ENCODE measurements at regions not wholly inside any gene's neighbourhood (a gene's known extent, or its start where the extent isn't known, plus 50 kb on each side); places are given as distances from the start of the nearest gene placed in this dataset.
"Not testable (repeated sequence)": the region's sequence is repeated elsewhere in the genome, so short reads cannot be mapped to it uniquely, and the experiment has no call there.

DNA sequence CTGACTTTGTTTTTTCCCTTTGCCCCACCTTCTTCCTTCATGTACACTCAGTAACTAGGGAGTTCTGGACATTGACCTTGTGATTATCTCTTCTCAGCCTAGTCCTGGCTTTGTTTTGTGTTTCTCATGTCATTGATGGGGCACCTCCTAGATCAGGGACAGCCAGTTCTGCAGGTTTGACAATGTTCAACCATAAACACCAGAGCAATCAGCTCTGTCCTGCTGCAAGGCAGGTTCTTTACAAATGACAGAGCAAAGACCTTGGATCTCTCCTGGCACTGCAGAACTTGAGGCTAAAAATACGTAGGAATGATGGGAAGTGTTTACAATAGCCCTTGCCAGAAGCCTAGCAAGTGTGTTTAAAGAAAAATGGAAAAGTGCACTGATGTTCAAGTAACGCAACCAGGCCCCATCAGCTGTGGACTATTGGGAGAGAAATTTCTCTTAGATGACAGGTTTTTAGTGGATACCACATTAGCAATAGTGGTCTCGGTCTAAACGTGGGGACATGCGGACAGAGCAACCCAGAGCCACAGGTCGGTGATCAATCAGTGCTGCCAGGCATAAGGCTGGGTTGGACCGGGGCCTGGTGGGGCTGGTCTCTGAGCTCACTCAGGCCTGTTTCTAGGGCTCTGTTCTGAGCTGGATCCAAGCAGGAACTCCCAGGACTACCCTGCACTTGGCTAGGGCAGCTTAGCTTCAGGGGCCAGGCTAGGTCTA is 76.8 kb downstream of the SOWAHC start:
- DNase-seq (ENCODE audit: extremely low read depth, low read depth) = no peak

DNA sequence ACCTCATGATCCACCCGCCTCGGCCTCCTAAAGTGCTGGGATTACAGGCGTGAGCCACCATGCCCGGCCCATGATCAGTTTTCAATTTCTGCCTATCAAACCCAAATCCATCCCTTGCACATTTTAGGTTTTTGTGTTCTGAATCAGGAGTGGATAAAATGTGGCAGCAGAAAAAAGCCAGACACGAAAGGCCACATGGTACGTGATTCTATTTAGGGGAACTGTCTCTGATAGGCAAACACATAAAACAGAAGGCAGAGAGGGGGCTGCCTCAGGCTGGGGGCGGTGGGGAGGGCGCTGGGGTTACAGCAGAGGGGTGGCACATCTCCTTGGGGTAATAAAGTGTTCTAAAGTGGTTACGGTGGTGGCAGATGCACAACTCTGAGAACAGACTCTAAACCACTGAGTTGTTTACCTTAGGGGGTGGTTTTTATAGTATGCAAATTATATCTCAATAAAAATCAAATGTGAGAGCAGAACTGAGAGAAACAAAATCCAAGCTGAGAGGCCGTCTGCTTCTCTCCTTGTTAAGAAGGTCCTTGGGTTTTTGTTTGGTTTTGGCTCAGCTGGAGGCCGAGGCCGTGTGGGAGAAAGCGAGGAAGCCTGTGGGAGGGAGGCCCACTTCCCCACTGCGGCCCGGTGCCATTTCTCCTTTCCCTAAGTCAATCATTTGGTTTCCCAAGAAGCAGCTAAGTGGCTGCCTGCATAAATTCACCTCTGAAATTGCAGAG is 78.0 kb downstream of the SOWAHC start:
- DNase-seq (ENCODE audit: extremely low read depth, low read depth) = no peak

- not testable (repeated sequence) for DNase-seq (ENCODE audit: extremely low read depth, low read depth)
Measured at GRCh38 chr2:109692831-109693230, 78.7 kb downstream of the SOWAHC start.

GRCh38 chr2:109693292-109693691 is 79.1 kb downstream of the SOWAHC start:
- DNase-seq (ENCODE audit: extremely low read depth, low read depth) = not testable (repeated sequence)

- no peak for DNase-seq (ENCODE audit: extremely low read depth, low read depth)
Measured at GRCh38 chr2:109694190-109694589, 80.0 kb downstream of the SOWAHC start.

DNA sequence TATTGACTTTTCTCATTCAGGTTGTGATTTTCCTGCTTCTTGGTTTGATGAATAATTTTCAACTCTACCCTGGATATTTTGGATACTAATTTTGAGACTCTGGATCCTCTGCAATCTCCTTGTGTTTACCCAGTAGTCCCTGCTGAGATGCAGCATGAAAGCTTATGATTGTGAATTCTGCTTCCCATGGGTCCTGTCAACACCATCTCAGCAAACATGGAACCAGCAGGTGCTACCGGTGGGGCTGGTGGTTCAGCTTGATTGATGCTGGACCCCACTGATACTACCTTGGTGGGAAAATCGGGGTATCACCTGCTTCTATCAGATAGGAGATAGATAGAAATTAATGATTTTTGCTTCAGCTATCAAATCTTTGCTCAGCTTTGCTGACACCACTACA is 81.1 kb downstream of the SOWAHC start:
- no peak for DNase-seq (ENCODE audit: extremely low read depth, low read depth)

DNA sequence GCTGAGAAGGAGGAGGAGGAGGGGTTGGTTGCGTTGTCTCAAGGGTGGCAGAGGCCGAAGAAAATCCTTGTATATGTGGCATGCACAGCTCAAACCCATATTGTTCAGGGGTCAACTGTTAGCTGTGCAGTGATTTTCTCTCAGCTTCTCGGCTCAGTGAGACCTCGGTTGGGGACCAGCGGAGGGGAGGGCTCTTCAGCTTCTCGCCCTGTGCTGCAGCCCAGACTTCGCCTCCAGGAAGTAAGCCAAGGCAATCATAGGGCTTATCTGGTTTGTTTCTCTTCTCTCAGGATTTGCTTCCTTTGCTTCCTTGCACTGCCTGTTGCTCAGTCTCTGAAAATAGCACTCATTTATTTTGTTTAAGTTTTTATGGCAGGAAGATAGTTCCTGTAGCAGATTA is 85.5 kb downstream of the SOWAHC start:
- no peak for DNase-seq (ENCODE audit: extremely low read depth, low read depth)

DNA sequence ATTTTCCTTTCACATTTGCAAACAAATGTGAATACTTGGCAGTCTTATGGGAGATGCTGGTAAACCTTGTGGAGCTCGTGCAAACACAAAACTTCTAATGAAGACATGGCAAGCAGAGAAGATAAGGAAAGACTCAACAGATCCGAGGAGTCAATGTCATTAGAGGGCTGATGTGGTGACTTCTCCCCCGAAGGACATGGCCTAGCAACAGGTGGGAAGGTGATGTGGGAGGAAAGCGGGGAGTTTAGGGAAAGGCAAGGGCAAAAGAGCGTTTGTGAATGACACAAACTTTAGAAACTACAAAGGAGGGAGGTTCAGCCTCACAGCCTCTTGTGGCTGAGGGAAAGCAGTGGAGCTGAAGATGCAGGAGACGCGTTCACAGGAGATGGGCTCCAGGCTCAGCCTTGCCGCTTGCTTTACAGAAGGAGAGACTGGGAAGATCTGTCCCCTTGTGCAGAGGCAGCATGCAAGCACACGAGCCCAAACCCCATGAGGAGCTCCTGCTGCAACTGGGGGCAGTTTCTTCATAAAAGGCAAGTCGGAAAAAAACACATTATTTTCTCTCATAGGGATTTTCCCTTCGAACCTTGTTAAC is 86.6 kb downstream of the SOWAHC start:
- no peak for DNase-seq (ENCODE audit: extremely low read depth, low read depth)

- no peak for DNase-seq (ENCODE audit: extremely low read depth, low read depth)
Measured at GRCh38 chr2:109701362-109701761, 87.2 kb downstream of the SOWAHC start.

DNA sequence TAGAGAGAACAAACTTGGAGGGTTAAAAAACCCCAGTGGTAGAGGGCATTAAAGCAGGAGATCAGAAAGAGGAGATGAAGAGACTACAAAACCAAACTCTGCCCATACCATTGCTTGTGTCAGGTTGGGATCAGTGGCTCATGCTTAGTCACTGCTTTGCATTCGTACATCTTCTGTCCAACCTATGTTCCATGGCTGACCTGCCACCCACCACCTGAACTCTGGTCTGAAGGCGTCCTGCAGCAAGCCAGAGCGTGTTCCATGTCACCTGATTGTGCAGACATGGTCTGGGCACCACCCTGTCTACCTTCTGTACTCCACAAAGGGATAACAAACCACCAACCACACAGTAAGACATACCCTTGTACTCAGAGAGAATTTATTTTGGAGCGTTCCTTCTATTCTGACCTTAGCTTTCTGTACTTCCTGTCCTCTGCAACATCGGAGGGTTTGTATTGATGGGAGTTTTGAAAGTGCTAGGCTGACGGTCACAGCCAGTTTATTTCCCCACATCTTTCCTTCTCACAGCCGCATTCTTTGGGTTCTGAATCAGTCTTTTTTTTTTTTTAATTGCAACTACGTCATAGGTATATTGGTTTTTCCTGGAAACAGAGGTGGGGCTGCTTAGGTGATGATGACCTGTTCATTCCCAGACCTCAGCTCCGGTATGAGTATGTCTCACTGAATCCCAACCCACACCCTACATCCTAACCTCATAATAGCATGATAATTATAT is 88.3 kb downstream of the SOWAHC start:
- DNase-seq (ENCODE audit: extremely low read depth, low read depth) = no peak

DNA sequence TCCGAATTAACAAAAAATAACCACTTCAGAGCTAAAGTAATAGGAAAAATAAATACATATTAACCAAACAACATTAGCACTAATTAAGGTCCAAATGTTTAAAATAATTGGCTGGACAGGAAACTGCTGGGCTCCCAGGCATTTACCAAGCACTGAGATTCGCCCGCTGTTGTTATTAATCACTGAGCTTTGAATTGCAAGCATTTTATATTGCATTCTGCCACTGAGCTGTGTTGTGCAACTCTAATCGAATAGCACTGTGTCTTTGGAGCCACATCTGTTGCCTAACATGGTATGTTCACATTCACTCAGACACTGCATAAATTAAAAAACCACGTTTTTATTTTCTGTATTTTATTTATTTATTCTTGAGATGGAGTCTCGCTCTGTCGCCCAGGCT is 88.9 kb downstream of the SOWAHC start:
- no peak for DNase-seq (ENCODE audit: extremely low read depth, low read depth)

DNA sequence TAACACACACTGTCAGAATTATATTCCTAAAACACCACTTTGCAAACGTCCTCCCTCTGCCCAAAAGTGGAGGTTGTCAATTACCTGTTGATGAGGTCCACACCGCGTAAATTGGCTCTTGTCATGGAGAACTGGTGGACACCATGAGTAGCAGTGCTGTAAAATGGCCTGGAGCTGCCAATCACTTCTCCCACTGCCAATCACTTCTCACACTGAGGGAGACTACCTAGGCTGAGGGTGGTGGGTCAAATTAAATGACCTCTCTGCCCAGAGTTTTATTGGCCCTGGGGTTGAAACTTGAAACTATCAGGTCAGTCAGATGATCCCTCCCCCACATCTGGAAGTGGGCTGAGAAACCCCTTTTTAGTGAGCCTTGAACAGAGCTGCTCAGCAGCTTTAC is 89.6 kb downstream of the SOWAHC start:
- no peak for DNase-seq (ENCODE audit: extremely low read depth, low read depth)

DNA sequence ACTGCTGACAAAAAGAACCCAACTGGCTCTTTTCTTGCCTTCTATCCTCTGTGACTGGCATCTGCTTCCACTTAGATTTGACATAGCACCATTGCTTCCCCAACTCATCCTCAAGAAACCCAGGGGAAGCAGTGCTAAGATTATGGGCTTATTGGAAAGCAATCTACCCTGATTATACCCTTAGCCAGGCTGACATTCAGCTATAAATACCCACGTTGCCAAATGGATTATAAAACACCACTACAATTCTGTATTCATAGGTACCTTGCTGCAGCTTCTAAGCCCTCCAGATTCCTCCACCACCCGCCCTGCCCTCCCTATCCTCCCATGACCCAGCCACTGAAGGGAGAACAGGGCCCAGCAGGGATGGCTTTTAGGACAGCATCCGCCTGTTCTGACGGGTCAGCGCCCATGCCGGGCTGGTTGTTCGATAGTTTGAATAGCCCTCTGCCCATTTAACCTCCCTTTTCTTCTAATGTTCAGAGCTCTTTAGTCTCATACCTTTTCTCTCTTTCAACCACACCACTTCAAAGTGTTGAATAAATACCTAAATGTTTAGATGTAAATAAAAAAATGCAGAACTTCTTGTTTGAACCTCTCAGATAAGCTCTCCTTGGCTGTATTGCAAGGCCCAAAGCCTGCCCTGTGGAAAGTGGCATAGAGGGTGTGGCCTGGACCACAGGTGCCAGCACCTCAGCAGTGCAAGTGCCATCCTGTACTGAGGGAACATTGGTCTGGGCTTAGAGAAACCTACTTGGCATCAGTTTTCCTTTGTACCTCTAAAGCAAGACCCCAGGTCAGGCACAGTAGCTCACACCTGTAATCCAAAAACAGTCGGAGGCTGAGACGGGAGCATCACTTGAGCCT is 86.6 kb upstream of the RGPD5 start:
- no peak for DNase-seq (ENCODE audit: extremely low read depth, low read depth)

DNA sequence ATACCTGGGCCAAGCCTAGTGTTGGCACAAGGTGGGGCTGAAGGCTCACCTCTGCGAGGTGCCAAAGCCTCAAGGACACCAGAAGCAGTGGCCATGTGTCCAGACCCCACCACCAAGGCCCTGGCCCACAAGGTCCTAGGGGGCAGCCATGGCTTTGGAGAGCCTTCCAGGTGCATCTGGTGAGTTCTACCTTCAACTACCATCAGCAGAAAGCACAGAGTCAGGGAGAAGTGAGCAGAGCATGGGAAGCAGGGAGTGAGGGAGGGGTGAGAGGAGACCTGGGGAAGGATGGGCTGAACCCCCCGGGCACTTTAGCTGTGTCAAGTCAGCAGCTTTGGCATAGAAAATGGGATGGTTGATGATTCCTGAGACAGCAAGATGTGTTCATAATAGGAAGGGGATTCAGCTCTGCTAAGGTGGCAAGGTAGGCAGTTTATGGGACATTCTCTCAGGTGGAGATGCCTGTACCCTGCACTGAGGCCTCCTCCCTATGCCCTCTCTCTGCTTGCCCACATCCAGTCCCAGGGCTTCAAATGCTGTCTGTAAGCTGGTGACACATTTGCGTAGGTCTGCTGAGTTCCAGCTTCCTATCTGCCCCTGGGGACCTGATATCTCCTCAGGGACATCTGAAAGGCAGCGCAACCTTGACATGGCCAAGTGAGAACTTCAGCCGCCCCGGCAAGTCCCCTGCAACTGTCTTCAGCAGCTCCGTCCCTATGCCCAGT is 83.4 kb upstream of the RGPD5 start:
- no peak for DNase-seq (ENCODE audit: extremely low read depth, low read depth)

DNA sequence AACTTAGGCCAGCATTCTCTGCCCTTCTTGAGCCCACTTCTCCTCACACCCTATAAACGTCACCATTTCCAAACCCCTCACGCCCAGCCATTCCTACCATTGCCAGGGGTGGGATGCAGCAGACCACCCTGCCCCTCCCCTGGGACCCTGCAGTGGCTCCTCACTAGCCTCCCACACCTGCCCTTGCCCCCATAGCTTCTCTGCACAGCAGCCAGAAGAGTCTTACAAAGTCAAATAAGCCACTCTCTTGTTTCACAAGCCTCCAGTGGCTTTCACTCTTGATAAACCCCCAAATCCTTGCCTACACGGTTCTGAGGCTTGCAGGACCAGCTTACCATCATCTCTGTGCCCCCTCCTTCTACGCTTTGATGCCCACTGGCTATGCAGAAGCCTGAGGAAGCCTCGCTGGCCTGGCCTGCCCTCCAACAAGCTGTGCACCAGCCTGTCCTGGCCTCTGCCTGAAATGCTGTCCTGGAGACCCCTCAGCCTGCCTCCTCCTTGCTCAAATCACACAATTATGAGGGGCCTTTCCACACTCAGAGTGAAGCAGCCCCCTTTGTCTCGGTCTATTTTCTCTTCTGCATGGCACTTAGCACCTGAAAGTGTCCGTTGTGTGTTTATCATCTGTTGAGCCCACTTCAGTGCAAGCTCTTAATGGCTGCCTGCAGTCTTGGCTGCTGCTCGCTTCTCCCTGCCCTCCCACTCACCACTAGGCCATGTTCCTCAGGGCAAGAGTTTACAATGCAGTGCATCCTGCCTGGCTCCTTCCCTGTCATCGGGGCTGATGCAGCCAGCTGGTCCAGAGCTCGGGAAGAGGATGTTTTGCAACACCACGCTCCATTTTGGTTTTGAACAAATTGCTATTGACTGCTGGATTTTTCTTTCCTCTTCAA is 82.6 kb upstream of the RGPD5 start:
- DNase-seq (ENCODE audit: extremely low read depth, low read depth) = no peak

GRCh38 chr2:109712123-109712449 is 82.0 kb upstream of the RGPD5 start:
- DNase-seq (ENCODE audit: extremely low read depth, low read depth) = no peak

GRCh38 chr2:109712746-109713145 is 81.4 kb upstream of the RGPD5 start:
- no peak for DNase-seq (ENCODE audit: extremely low read depth, low read depth)

DNA sequence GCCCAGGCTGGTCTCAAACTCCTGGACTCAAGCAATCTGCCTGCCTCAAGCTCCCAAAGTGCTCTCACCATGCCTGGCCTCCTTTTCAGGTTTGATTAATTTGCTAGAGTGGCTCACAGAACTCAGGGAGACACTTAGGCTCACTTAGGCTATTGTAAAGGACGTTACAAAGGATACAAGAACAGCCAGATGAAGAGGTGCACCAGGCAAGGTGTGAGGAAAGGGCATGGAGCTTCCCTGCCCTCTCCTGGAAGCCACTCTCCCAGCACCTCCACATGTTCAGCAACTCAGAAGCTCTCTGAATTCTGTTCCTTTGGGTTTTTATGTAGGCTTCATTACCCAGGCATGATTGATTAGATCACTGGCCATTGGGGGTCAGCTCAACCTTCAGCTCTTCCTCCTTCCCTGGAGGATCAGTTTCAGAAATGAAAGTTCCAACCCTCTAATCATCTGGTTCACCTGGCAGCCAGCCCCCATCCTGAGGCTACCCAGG is 78.7 kb upstream of the RGPD5 start:
- DNase-seq (ENCODE audit: extremely low read depth, low read depth) = no peak

DNA sequence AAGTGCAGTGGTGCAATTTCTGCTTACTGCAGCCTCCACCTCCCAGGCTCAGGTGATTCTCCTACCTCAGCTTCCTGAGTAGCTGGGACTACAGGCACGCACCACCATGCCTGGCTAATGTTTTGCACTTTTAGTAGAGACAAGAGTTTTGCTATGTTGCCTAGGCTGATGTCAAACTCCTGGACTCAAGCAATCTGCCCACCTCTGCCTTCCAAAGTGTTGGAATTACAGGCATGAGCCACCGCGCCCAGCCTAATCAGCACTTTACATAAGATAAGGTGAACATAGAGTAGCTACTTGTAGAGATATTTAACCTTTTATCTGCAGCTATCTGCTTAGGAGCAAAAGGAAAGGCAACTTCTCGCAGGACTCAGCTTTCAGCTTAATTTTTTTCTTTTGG is 77.5 kb upstream of the RGPD5 start:
- DNase-seq (ENCODE audit: extremely low read depth, low read depth) = not testable (repeated sequence)
